H9 (cell line): ENCODE measurements at regions not wholly inside any gene's neighbourhood (a gene's known extent, or its start where the extent isn't known, plus 50 kb on each side); places are given as distances from the start of the nearest gene placed in this dataset.

Experiments
- DNase-seq: peaks from one replicate; pipeline ENCODE4 v3.0.0-alpha.2; 2017
- H2AFZ ChIP-seq: one replicate; pipeline ENCODE4 v1.6.1; 2013; ENCODE audit warnings: mild to moderate bottlenecking, low read length, control low read depth, moderate library complexity
- H2AK5ac ChIP-seq: 2 replicates; pipeline ENCODE4 v1.6.1; 2013; ENCODE audit warnings: low read length, control low read depth, mixed read lengths; ENCODE audit not compliant: insufficient read length
- H2BK120ac ChIP-seq: one replicate; pipeline ENCODE4 v1.6.1; 2013; ENCODE audit warnings: low read depth, mild to moderate bottlenecking, low read length, control low read depth, inconsistent platforms; ENCODE audit not compliant: poor library complexity, severe bottlenecking
- H2BK12ac ChIP-seq: 2 replicates; pipeline ENCODE4 v1.6.1; 2013; ENCODE audit warnings: low read length, control low read depth, mixed read lengths, low read depth; ENCODE audit not compliant: insufficient read length
- H2BK15ac ChIP-seq: 2 replicates; pipeline ENCODE4 v1.6.1; 2013; ENCODE audit warnings: low read depth, low read length, control low read depth
- H2BK20ac ChIP-seq: one replicate; pipeline ENCODE4 v1.6.1; 2013; ENCODE audit warnings: low read depth, mild to moderate bottlenecking, low read length, control low read depth, inconsistent platforms; ENCODE audit not compliant: poor library complexity, severe bottlenecking
- H2BK5ac ChIP-seq: 2 replicates; pipeline ENCODE4 v1.6.1; 2013; ENCODE audit warnings: low read length, control low read depth, mixed read lengths; ENCODE audit not compliant: insufficient read length
- H3K14ac ChIP-seq: 2 replicates; pipeline ENCODE4 v1.6.1; 2013; ENCODE audit warnings: low read length, control low read depth; ENCODE audit not compliant: insufficient read depth
- H3K18ac ChIP-seq: 2 replicates; pipeline ENCODE4 v1.6.1; 2013; ENCODE audit warnings: low read depth, mild to moderate bottlenecking, mixed read lengths, low read length, control low read depth; ENCODE audit not compliant: insufficient read length
- H3K23ac ChIP-seq: 2 replicates; pipeline ENCODE4 v1.6.1; 2013; ENCODE audit warnings: low read length, control low read depth, mixed read lengths, low read depth; ENCODE audit not compliant: insufficient read length
- H3K23me2 ChIP-seq: 2 replicates; pipeline ENCODE4 v1.6.1; 2013; ENCODE audit warnings: low read depth, mild to moderate bottlenecking, mixed read lengths, low read length, control low read depth; ENCODE audit not compliant: insufficient read length, poor library complexity, severe bottlenecking
- H3K27ac ChIP-seq: 2 replicates; pipeline ENCODE4 v1.5.1; 2013; ENCODE audit warnings: low read length, control low read depth, mixed read lengths, low read depth; ENCODE audit not compliant: insufficient read length
- H3K27me3 ChIP-seq: 2 replicates; pipeline ENCODE4 v1.6.1; 2013; ENCODE audit warnings: low read length, control low read depth, inconsistent platforms; ENCODE audit not compliant: insufficient read depth
- H3K4ac ChIP-seq: 2 replicates; pipeline ENCODE4 v1.6.1; 2013; ENCODE audit warnings: low read depth, mild to moderate bottlenecking, control low read depth, inconsistent platforms, low read length, moderate library complexity
- H3K4me1 ChIP-seq: 2 replicates; pipeline ENCODE4 v1.6.1; 2013; ENCODE audit warnings: low read length, control low read depth, inconsistent platforms; ENCODE audit not compliant: insufficient read depth
- H3K4me2 ChIP-seq: 2 replicates; pipeline ENCODE4 v1.6.1; 2013; ENCODE audit warnings: low read length, control low read depth, mixed read lengths; ENCODE audit not compliant: insufficient read length, insufficient read depth
- H3K56ac ChIP-seq: 2 replicates; pipeline ENCODE4 v1.6.1; 2013; ENCODE audit warnings: low read depth, mild to moderate bottlenecking, mixed read lengths, low read length, control low read depth; ENCODE audit not compliant: insufficient read length
- H3K79me1 ChIP-seq: 2 replicates; pipeline ENCODE4 v1.6.1; 2013; ENCODE audit warnings: low read depth, mild to moderate bottlenecking, moderate library complexity, low read length, control low read depth, inconsistent platforms; ENCODE audit not compliant: insufficient read depth, poor library complexity, severe bottlenecking
- H3K79me2 ChIP-seq: 2 replicates; pipeline ENCODE4 v1.6.1; 2013; ENCODE audit warnings: low read length, control low read depth, inconsistent platforms; ENCODE audit not compliant: insufficient read depth
- H3K9ac ChIP-seq: 2 replicates; pipeline ENCODE4 v1.6.1; 2013; ENCODE audit warnings: low read length, control low read depth, mixed read lengths; ENCODE audit not compliant: insufficient read length; ENCODE audit errors: extremely low read depth
- H3K9me3 ChIP-seq: one replicate; pipeline ENCODE4 v1.6.1; 2013; ENCODE audit warnings: low read depth, low read length, inconsistent platforms; ENCODE audit not compliant: control insufficient read depth
- H3T11ph ChIP-seq: one replicate; pipeline ENCODE4 v1.6.1; 2013; ENCODE audit warnings: mild to moderate bottlenecking, low read length, control low read depth, inconsistent platforms
- H4K20me1 ChIP-seq: one replicate; pipeline ENCODE4 v1.6.1; 2013; ENCODE audit not compliant: control insufficient read depth, insufficient read length, insufficient read depth
- H4K5ac ChIP-seq: 2 replicates; pipeline ENCODE4 v1.6.1; 2013; ENCODE audit warnings: low read depth, mild to moderate bottlenecking, mixed read lengths, low read length, control low read depth; ENCODE audit not compliant: insufficient read length
- H4K8ac ChIP-seq: replicated peaks from 2 replicates; pipeline ENCODE4 v1.6.1; 2013; ENCODE audit warnings: low read length, control low read depth, mixed read lengths, low read depth; ENCODE audit not compliant: insufficient read length
- H4K91ac ChIP-seq: 2 replicates; pipeline ENCODE4 v1.6.1; 2013; ENCODE audit warnings: low read depth, mild to moderate bottlenecking, moderate library complexity, mixed read lengths, low read length, control low read depth; ENCODE audit not compliant: insufficient read length
- H3K27ac Mint-ChIP-seq, 3 experiments: 2 replicates in 2 of 3; 3 replicates in 1 of 3; pipeline ENCODE4 v1.8.0; 2020 to 2021; ENCODE audit warnings: mixed read lengths in 3 of 3, mild to moderate bottlenecking in 1 of 3, moderate library complexity in 1 of 3
- H3K27me3 Mint-ChIP-seq: 2 replicates; pipeline ENCODE4 v1.8.0; 2021; ENCODE audit warnings: low read depth, mild to moderate bottlenecking, moderate library complexity, mixed read lengths
- H3K36me3 Mint-ChIP-seq, 3 experiments: 2 replicates in 2 of 3; 3 replicates in 1 of 3; pipeline ENCODE4 v1.8.0; 2020 to 2021; ENCODE audit warnings: low read depth in 3 of 3, mixed read lengths in 3 of 3; ENCODE audit not compliant: insufficient read depth in 1 of 3
- H3K4me1 Mint-ChIP-seq, 2 experiments: 2 replicates each; pipeline ENCODE4 v1.8.0; 2020; ENCODE audit warnings: mixed read lengths in 2 of 2
- H3K4me3 Mint-ChIP-seq, 2 experiments: 2 replicates in 1 of 2; 3 replicates in 1 of 2; pipeline ENCODE4 v1.8.0; 2020 to 2021; ENCODE audit warnings: mild to moderate bottlenecking in 2 of 2, mixed read lengths in 2 of 2, moderate library complexity in 1 of 2
- H3K9me3 Mint-ChIP-seq, 2 experiments: 2 replicates in 1 of 2; 3 replicates in 1 of 2; pipeline ENCODE4 v1.8.0; 2020; ENCODE audit warnings: mild to moderate bottlenecking in 2 of 2, mixed read lengths in 2 of 2, moderate library complexity in 1 of 2
- CTCF ChIP-seq: fragments of 200-600 bp; sonication (generic); conservative IDR thresholded peaks from 3 replicates; pipeline ENCODE4 v1.8.0; 2021; ENCODE audit warnings: antibody characterized with exemption, mild to moderate bottlenecking
- WGBS: extraction: QIAGEN DNeasy Blood & Tissue Kit; methylation state at CpG from one replicate; pipeline ENCODE4 v1.1.7; 2013; ENCODE audit warnings: missing lambda C conversion rate, low lambda C conversion rate, mixed read lengths; ENCODE audit not compliant: insufficient read length; ENCODE audit errors: extremely low coverage; 5-methylcytosine and 5-hydroxymethylcytosine counted together

GRCh38 chr2:9762164-9762563 is 81.1 kb upstream of the TAF1B start:
- Mint-ChIP-seq H3K36me3 (no peaks in the 10 kb centered on the region), H3K9me3 (no peaks in the 10 kb centered on the region; a peak in 1 of 5 replicates), H3K4me1 (peaks cover 22 to 36% of the 10 kb centered on the region in 2 experiments), H3K4me3 (no peak overlapping the region), H3K27ac (no peak overlapping the region; a peak in 1 of 7 replicates), H3K27me3 (peaks cover 26% of the 10 kb centered on the region)
- Histone ChIP-seq H3K4me1 (peaks cover 7% of the 10 kb centered on the region; the same call in 1 of the 2 replicates), H3K9me3 (no peaks in the 10 kb centered on the region), H3K56ac (no peak overlapping the region), H4K91ac (no peak overlapping the region), H3K79me1 (no peaks in the 10 kb centered on the region), H3K18ac (no peak overlapping the region), H4K5ac (no peak overlapping the region), H2BK120ac (no peak overlapping the region), H2AFZ (no peak overlapping the region), H2BK12ac (no peak overlapping the region), H2BK20ac (no peak overlapping the region), H4K20me1 (no peaks in the 10 kb centered on the region), H2BK5ac (no peak overlapping the region), H3K27me3 (no peaks in the 10 kb centered on the region), H3K23me2 (no peaks in the 10 kb centered on the region), H3K27ac (no peak overlapping the region), H3K9ac (no peak overlapping the region), H4K8ac (no peak overlapping the region), H3K14ac (no peak overlapping the region), H3K23ac (no peak overlapping the region), H2AK5ac (no peak overlapping the region), H3K4me2 (no peak overlapping the region), H3K4ac (no peak overlapping the region), H3T11ph (no peak overlapping the region), H2BK15ac (no peak overlapping the region), H3K79me2 (no peaks in the 10 kb centered on the region)
- no peak for TF ChIP-seq CTCF
- no peak for DNase-seq
- WGBS = no CpG with 5 or more reads among the region's 5 CpGs
